ENCODE measurements at regions not wholly inside any gene's neighbourhood (a gene's known extent, or its start where the extent isn't known, plus 50 kb on each side); places are given as distances from the start of the nearest gene placed in this dataset.

- TF ChIP-seq, protein P1, sequence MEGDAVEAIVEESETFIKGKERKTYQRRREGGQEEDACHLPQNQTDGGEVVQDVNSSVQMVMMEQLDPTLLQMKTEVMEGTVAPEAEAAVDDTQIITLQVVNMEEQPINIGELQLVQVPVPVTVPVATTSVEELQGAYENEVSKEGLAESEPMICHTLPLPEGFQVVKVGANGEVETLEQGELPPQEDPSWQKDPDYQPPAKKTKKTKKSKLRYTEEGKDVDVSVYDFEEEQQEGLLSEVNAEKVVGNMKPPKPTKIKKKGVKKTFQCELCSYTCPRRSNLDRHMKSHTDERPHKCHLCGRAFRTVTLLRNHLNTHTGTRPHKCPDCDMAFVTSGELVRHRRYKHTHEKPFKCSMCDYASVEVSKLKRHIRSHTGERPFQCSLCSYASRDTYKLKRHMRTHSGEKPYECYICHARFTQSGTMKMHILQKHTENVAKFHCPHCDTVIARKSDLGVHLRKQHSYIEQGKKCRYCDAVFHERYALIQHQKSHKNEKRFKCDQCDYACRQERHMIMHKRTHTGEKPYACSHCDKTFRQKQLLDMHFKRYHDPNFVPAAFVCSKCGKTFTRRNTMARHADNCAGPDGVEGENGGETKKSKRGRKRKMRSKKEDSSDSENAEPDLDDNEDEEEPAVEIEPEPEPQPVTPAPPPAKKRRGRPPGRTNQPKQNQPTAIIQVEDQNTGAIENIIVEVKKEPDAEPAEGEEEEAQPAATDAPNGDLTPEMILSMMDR (IDR thresholded peaks at IDR 0.05), result no peak
- TF ChIP-seq USF2 (IDR thresholded peaks at IDR 0.05; ENCODE audit: borderline replicate concordance, low read depth, low read length), result no peak
- no peak for TF ChIP-seq ELF1 (IDR thresholded peaks at IDR 0.05)
- no peak for TF ChIP-seq POLR2AphosphoS5 (IDR thresholded peaks at IDR 0.05; ENCODE audit: low read depth, low read length)
- TF ChIP-seq RAD21 (IDR thresholded peaks at IDR 0.05; ENCODE audit: low read length), result no peak
- TF ChIP-seq RCOR1 (IDR thresholded peaks at IDR 0.05; ENCODE audit: low read length), result no peak
- no peak for TF ChIP-seq EZH2phosphoT487 (IDR thresholded peaks at IDR 0.05; ENCODE audit: borderline replicate concordance, low read depth)
Observed at GRCh38 chr6:93524671-93525451, 105.5 kb upstream of the EPHA7 start.

Measured in SK-N-SH (cell line).